ENCODE measurements at regions not wholly inside any gene's neighbourhood (a gene's known extent, or its start where the extent isn't known, plus 50 kb on each side); places are given as distances from the start of the nearest gene placed in this dataset.

- no peak for DNase-seq
These were observed 112.4 kb upstream of the GDF10 start for GRCh38 chr10:47187592-47187991.

GRCh38 chr10:47188156-47188555 lies 111.8 kb upstream of the GDF10 start:
- DNase-seq: no peak

GRCh38 chr10:47189802-47190201 lies 110.2 kb upstream of the GDF10 start:
- DNase-seq: no peak

DNA sequence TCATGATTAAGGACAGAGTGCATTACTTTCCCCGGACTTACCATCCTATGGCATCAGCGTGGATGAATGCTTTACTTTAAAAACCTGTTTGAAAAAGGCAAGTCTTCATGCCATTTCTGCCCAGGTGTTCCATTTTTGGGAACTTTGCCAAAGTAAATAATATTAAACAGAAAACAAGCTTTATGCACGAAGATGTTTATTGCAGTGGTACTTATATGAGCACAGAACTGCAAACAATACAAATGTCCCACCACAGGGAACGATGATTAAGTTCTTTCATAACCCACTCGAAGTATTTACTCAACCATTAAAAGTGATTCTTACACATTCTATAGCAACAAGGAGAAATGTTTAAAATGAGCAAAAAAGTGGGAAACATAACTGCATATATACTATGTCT lies 109.7 kb upstream of the GDF10 start:
- DNase-seq: no peak

DNA sequence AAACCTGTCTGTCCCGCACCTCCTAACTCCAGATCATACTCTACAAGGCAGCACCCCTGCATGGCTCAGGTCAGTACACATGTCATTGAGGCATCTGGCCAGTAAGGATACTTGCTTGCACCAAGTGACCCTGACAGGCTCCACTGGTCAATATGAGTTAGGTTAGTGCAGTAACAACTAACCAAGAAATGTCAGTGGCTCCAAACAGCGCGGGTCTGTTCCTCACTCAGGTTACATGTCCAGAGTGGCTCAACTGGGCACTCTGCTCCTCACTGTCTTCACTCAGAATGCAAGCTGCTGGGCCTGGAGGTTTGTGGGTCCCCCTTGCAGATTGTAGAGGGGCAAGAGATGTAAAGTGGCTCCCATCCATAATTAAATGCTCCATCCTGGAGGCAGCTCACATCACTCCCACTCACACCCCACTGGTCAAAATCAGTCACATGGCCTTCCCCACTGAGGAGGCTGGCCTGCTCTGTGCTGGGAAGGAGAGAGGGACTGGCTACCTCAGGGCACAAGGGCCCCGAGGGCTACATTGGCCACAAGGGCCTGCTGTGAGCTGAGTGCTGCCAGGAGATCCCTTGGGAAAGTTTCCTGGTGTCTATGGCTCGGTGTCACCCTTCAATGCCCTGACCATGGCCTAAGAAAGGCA lies 109.1 kb upstream of the GDF10 start:
- DNase-seq: no peak

DNA sequence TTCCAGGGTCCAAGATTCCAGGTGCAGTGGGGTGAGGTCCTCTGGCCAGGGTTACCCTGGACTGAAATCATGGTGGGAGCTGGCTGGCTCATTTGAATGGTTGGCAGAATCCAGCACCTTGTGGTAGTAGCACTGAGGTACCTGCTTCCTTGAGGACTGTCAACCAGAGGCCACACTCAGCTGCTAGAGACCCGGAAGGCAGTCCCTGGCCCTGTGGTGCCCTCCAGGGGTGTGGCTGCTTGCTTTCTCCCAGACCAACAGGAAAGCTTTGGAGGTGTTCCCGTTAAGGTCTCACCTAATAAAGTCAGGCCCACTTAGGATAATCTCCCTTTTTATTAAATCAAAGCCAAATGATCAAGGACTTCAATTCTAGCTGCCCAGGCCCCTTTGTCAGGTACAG lies 107.7 kb upstream of the GDF10 start:
- DNase-seq: no peak

DNA sequence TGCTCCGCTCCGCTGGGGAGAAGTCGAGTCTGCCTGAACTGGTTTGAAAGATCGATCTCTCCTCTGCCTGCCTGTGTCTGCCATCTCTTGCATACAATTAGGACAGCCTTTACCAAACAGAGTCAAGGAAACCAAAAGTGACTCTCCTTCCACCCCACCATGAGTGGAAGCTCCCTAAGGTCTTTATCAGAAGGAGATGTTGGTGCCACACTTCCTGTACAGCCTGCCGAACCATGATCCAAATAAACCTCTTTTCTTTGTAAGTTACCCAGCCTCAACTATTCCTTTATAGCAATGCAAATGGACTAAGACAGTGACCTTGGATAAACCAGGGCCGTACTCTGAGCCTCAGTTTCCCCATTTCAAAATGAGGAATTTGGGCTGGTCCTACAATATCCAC lies 106.3 kb upstream of the GDF10 start:
- DNase-seq: no peak

DNA sequence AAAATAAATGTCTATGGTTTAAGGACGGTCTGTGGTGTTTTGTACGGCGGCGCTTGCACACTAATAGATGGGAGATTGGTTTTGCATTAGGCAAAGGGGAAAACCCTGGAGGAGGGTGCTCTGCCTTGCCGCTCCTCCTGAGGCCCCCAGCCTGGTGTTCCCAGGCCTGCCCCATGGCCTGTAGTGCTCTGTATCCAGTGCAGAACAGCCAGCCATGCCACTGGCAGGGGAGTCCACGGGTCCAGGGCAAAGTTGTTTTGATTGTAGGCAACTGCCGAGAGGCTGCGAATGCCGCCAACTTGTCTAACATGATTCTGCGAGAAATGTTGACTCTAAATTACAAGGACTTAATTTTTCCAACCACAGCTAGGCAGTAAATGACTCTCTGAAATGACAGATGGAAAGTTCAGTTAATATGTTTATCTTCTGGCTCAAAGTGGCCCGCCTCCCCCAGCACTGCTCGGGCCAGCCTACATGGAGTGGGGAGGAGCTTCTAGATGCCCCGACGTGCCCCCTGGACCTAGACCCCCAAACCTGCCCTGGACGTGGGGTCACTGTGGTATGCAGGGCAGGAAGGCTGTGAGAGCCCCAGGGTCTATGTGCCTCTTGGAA lies 104.6 kb upstream of the GDF10 start:
- DNase-seq: no peak

- no peak for DNase-seq
These were observed 103.3 kb upstream of the GDF10 start for GRCh38 chr10:47196691-47197090.

DNA sequence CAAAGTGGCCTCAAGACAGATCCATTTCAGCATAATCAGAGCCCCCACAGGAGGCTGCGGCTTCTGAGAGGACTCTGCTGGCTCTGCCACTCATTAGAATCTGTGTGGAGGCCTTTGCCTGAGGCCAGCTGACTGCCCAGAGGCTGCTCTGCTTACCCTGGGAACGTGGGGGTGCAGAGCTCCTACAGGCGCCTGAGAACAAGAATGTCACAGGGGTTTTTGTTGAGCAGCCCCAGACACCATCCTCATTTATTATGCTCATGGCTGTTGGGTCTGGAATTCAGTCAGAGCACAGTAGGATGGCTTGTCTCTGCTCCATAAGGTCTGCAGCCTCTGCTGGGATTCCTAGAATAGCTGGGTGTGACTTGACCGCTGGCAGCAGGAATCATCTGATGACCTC lies 101.8 kb upstream of the GDF10 start:
- DNase-seq: no peak

DNA sequence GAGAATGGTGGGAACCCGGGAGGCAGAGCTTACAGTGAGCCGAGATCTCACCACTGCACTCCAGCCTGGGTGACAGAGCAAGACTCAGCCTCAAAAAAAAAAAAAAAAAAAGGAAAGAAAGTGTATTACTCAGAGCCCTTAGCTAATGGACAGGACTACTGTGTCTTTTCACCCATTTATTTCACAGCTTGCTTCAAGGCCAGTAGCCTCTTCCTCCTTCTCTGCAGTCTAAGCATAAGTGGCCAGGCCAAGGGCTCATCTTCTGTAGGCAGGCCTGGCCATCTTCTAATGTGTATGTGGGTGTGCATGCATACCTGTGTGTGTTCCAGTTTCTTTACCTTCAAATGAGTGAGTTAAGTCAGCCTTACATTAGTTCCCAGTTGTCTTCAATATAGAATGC lies 94.8 kb upstream of the GDF10 start:
- DNase-seq: no peak

DNA sequence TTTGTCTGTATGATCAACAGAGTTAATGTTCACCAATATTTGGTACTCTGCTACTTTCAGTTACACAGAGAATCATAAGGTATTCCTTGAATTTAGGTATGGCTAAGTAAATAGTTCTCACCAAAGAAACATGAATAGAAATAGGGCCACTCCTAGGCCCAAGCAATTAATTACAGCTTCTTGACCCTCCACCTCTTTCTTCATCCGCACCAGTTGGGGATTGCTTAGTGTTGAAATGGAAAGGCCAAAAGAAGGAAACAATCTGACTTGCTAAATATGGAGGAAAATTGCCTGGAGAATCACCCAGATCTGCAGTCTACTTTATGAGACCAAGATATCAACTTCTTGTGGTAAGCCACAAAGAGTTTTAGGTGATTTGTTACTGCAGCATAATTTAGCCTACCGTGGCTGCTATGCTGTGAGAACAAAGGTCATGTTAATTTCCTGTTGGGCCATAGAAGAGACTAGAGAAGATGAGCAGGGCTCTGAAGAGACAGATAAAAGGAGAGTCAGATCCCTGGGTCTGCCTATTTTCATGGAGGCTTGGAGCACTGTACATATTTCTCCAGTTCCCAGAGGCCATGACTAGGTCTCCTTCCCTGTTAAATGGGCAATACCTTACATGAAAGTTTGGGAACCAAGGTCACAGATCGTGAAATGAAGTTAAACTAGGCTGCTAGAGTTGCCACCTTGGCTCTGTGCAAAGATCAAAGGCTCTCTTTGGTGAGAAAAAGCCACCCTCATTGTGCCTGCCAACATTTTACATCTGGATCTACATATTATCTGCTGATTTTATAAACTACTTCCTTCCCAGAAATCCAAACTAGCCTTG lies 93.3 kb upstream of the GDF10 start:
- DNase-seq: no peak

- DNase-seq: no peak
These were observed 92.7 kb upstream of the GDF10 start for GRCh38 chr10:47207281-47207615.

- no peak for DNase-seq
These were observed 92.0 kb upstream of the GDF10 start for GRCh38 chr10:47207894-47208469.

- DNase-seq: no peak
These were observed 90.5 kb upstream of the GDF10 start for GRCh38 chr10:47209466-47209865.

DNA sequence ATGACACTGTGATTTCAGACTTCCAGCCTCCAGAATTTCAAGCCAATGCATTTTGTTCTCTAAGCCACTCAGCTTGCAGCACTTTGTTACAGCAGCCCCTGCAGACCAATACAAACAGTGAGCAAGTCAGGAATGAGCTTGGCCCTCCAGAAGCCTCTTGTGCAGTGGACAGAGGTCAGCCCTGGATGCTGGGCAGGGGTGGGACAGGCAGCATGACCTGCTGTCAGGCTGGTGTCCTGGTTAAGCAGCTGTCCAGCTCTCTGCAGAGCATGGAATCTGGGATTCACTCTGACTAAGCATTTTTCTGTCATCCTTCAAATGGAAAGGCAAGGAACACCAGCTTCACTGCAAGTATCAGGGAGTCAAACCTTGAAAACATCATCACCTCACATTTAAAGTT lies 85.5 kb upstream of the GDF10 start:
- no peak for DNase-seq

- no peak for DNase-seq
These were observed 82.9 kb upstream of the GDF10 start for GRCh38 chr10:47217113-47217512.

GRCh38 chr10:47218803-47219202 lies 81.2 kb upstream of the GDF10 start:
- no peak for DNase-seq

GRCh38 chr10:47222461-47222860 lies 77.5 kb upstream of the GDF10 start:
- DNase-seq: peak in 1 of 51 donors; percentile 6

DNA sequence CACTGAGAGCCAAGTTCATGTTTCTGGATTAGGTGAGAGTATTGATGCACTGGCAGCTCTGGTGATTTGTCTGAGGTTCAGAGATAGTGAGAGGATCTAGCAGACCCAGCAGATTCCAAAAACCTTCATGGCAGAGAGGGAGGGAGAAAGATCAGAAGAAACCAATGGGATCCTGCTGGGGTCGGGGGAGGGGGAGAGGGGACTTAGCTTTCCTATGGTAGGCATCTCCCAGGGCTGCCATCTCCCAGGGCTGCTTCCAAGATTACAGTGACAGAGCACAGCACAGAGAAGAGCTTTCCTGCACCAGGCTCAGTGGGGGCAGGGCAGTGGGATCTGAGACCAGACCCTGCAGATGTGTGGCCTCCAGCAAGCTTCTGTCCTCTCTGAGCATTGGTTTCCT lies 76.8 kb upstream of the GDF10 start:
- DNase-seq: no peak

GRCh38 chr10:47224546-47225218 lies 75.3 kb upstream of the GDF10 start:
- no peak for DNase-seq
